ENCODE measurements at regions not wholly inside any gene's neighbourhood (a gene's known extent, or its start where the extent isn't known, plus 50 kb on each side); places are given as distances from the start of the nearest gene placed in this dataset.
A peak's percentile ranks its signal among the peaks of the same experiment; 100 is the strongest.
"Not testable (repeated sequence)": the region's sequence is repeated elsewhere in the genome, so short reads cannot be mapped to it uniquely, and the experiment has no call there.

- peak; percentile 83 for DNase-seq (ENCODE audit: low read depth)
Observed at GRCh38 chr4:66555301-66555700, 885.0 kb upstream of the EPHA5 start.

- peak; percentile 67 for DNase-seq (ENCODE audit: low read depth)
Observed at GRCh38 chr4:66554826-66555225, 884.5 kb upstream of the EPHA5 start.

GRCh38 chr4:66545301-66545700 lies 875.0 kb upstream of the EPHA5 start:
- not testable (repeated sequence) for DNase-seq (ENCODE audit: low read depth)

GRCh38 chr4:66544281-66544680 lies 874.0 kb upstream of the EPHA5 start:
- DNase-seq (ENCODE audit: low read depth): no peak

- DNase-seq (ENCODE audit: low read depth): peak; percentile 13
Observed at GRCh38 chr4:66539745-66540144, 869.5 kb upstream of the EPHA5 start.

- no peak for DNase-seq (ENCODE audit: low read depth)
Observed at GRCh38 chr4:66524781-66525180, 854.5 kb upstream of the EPHA5 start.

- no peak for DNase-seq (ENCODE audit: low read depth)
Observed at GRCh38 chr4:66522244-66522643, 852.0 kb upstream of the EPHA5 start.

- DNase-seq (ENCODE audit: low read depth): no peak
Observed at GRCh38 chr4:66516940-66517339, 846.7 kb upstream of the EPHA5 start.

GRCh38 chr4:66506985-66507384 lies 836.7 kb upstream of the EPHA5 start:
- DNase-seq (ENCODE audit: low read depth): no peak

- DNase-seq (ENCODE audit: low read depth): no peak
Observed at GRCh38 chr4:66501997-66502396, 831.7 kb upstream of the EPHA5 start.

GRCh38 chr4:66490729-66491128 lies 820.4 kb upstream of the EPHA5 start:
- DNase-seq (ENCODE audit: low read depth): no peak

- peak; percentile 75 for DNase-seq (ENCODE audit: low read depth)
Observed at GRCh38 chr4:66489783-66490452, 819.6 kb upstream of the EPHA5 start.

- peak; percentile 40 for DNase-seq (ENCODE audit: low read depth)
Observed at GRCh38 chr4:66489370-66489769, 819.1 kb upstream of the EPHA5 start.

- no peak for DNase-seq (ENCODE audit: low read depth)
Observed at GRCh38 chr4:66486068-66486467, 815.8 kb upstream of the EPHA5 start.

GRCh38 chr4:66482186-66482585 lies 811.9 kb upstream of the EPHA5 start:
- peak; percentile 8 for DNase-seq (ENCODE audit: low read depth)

- no peak for DNase-seq (ENCODE audit: low read depth)
Observed at GRCh38 chr4:66475596-66475995, 805.3 kb upstream of the EPHA5 start.

- peak; percentile 57 for DNase-seq (ENCODE audit: low read depth)
Observed at GRCh38 chr4:66465111-66465510, 794.8 kb upstream of the EPHA5 start.

GRCh38 chr4:66462890-66463289 lies 792.6 kb upstream of the EPHA5 start:
- not testable (repeated sequence) for DNase-seq (ENCODE audit: low read depth)

- DNase-seq (ENCODE audit: low read depth): no peak
Observed at GRCh38 chr4:66451741-66452140, 781.5 kb upstream of the EPHA5 start.

GRCh38 chr4:66443008-66443407 lies 772.7 kb upstream of the EPHA5 start:
- no peak for DNase-seq (ENCODE audit: low read depth)

GRCh38 chr4:66439508-66439907 lies 769.2 kb upstream of the EPHA5 start:
- no peak for DNase-seq (ENCODE audit: low read depth)

- DNase-seq (ENCODE audit: low read depth): no peak
Observed at GRCh38 chr4:66433706-66434105, 763.4 kb upstream of the EPHA5 start.

GRCh38 chr4:66430856-66431255 lies 760.6 kb upstream of the EPHA5 start:
- peak; percentile 63 for DNase-seq (ENCODE audit: low read depth)

- DNase-seq (ENCODE audit: low read depth): no peak
Observed at GRCh38 chr4:66429276-66429675, 759.0 kb upstream of the EPHA5 start.

Data from ELR (cell line).